GDM1 (cell line): ENCODE measurements at regions not wholly inside any gene's neighbourhood (a gene's known extent, or its start where the extent isn't known, plus 50 kb on each side); places are given as distances from the start of the nearest gene placed in this dataset.
A peak's percentile ranks its signal among the peaks of the same experiment; 100 is the strongest.

Experiments used
- DNase-seq: peaks from one replicate; lab custom pipeline; 2025; lab: John Stamatoyannopoulos, UW

DNA sequence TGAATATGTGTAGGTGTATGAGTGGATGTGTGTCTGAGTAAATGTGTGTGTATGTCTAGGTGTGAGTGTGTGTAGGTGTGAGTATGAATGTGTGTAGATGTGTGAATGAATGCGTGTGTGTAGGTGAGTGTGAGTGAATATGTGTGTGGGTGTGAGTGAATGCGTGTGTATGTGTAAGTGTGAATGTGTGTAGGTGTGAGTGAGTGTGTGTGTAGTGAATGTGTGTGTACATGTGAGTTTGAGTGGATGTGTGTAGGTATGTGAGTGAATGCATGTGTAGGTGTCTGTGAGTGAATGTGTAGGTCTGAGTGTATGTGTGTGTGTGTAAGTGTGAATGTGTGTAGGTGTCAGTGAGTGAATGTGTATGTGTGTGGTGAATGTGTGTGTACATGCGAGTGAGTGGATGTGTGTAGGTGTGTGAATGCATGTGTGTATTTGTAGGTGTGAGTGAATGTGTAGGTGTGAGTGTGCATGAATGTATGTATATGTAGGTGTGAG is 201.0 kb upstream of the ZNF536 start:
- DNase-seq: no peak

DNA sequence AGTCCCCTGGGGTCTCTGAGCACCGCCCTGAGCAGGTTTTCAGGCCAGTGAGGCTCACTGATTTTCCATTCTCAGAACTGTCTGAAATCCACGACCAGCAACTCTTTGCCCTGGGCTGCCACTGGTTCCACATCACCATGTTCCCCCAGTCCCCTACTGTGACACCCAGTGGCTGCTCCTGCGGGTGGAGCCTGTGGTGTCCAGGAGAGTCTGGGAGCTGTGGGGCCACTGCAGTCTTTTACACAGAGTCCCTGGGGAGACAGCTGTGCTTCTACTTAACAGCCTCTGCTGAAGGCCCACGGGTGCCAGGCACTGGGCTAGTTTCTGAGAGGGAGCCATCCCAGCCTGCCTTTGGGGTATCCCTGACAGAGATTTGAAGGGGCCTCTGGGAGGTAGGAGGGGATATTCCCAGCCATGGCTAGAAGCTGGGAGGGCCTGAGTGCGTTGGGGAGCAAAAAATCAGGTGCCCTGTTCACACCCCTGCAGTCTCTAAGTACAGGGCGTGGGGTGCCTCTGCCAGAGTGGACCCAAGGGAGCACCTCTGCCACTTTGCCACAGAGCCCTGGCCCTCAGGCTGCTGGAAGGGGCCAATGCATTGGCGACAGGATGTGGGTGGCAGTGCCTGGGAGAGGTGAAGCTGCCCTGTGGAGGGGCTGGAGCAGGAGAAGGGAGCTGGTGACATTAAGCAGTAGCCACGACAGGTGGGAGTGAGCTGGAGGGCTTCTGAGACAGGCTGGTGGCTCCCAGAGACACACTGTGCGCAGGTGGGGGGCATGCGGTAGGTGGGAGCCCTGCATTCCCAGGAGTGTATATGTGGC is 200.2 kb upstream of the ZNF536 start:
- DNase-seq: no peak

DNA sequence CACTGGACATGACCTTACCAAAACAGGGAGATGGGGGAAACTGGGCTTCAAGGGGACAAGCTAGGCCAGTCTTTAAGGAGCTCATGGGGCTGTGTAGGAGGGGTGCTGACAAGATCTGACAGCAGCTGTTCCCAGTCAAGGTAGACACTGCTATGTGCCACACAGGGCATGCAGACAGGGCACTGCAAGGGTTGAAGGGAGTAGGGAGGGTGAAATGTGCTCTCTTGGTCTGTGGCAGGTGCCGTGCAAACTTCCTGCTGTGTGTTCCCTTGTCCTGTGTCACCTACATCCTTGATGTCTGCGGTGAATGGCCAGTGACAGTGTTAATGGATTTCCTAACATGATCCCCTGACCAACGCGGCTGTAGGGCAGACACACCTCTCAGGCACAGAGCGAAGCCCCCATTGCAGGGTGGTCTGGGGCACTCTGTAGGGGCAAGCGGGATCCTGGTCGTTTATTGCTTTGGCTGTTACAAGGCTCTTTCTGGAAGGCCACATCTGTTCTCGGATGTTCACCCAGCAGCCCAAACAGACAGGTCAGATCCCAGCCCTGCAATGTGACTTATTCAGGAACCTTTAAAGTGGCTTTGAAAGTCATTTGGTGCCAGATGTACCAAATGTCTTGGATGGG is 199.5 kb upstream of the ZNF536 start:
- DNase-seq: no peak

DNA sequence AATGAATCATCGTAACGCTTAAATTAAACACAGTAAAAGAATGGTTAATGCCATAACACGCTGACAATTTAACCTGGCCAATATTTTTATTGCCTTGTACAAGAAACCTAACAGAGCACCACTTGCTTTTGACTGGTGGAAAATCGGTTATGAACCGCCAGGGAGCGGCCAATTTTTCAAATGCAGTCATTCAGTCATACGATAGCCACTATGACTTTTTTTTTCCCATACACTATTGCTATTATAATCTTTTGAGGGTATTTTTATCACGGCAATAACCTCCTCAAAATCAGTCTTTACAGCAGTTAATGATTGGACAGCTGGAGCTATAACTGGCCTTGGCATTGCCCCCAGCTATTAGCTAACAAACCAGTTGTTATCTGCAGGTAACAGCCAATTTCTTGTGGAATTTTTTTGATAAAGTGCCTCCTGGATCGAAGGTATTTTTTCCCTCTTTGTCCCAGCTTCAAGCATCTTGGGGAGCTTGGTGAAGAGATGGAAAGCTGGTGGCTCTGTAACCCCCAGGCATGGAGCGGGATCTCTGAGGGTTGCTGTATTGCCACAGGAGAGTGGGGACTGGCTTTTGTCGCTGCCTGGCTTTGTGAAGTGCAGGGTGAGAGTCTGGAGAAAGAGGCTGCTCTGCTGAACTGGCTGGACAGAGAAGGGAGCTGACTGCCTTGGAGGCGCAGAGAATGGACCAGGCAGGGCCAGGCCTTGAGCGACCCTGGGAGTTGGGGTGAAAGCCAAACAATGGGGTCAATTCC is 198.4 kb upstream of the ZNF536 start:
- DNase-seq: no peak

DNA sequence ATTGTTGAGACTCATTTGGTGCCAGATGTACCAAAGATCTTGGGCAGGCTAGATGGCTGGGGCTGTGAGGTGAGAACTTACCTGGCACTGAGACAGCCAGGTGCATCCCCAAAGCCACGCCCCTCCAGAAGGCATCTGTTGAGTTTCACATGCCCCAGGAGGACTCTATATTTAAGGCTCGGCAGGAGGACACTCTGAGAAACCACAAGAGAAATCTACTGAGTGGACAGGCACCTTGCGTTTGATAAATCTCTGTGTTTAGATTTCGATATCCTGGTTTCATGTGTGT is 197.9 kb upstream of the ZNF536 start:
- no peak for DNase-seq

- DNase-seq: no peak
Observed at GRCh38 chr19:30174791-30175190, 197.4 kb upstream of the ZNF536 start.

GRCh38 chr19:30175987-30176386 is 196.2 kb upstream of the ZNF536 start:
- DNase-seq: no peak

- no peak for DNase-seq
Observed at GRCh38 chr19:30178721-30179402, 193.3 kb upstream of the ZNF536 start.

DNA sequence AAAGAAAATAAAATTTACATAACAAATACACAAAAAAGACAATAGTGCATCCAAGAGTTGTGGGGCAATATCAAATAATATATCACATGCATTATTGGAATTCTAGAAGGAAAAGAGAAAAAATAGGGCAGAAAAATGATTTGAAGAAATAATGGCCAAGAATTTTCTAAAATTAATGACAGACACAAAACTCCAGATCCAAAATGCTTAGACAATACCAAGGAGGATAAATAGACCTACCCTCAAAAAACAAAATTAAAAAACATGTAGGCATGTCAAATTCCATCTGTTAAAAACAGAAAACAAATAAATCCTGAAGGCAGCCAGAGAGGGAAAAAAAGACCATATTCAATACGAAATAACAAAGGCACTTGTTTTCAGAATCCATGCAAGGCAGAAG is 191.5 kb upstream of the ZNF536 start:
- DNase-seq: no peak

GRCh38 chr19:30183807-30184490 is 188.2 kb upstream of the ZNF536 start:
- DNase-seq: no peak

DNA sequence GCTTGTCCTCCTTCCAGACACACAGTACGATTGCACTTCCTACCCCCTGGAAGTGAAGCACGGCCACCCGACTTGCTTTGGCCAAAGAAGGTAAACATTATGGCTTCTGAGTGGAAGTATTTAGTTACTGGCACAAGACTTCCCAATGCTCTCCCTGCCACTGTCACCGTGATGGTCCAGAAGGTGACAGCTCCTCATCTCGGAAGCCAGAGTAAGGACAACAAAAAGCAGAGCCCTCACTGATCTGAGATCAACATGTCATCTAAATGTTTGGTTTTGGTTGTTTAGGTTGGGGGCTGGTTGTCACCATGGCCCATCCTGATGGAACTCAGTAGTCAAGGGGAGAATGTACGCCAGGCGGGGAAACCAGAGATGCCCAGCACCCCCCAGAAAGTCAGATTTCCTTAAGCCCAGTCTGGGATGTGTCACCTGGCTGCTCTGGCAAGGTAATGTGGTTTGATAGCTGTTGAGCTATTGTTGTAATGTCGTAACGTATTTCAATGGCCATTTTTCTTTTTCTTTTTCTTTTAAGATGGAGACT is 170.1 kb upstream of the ZNF536 start:
- DNase-seq: no peak

DNA sequence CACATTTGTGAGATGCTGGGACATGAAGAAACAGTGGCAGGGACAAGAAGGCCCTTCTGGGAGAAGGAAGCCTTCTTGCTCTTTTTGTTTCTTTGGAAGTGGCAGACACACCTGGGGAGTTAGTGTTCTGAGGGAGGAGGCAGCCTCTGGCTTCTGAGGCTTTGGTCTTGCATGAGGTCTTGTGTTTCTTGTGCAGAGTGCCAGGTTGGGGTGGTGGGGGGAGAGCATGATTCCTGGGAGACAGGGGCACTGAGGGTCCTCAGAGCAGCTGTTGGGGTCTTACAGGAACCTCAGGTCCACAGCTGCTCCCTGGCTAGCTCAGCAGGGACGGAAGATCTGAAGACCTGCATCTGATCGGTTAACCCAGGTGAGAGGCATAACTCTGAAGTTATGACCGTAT is 167.5 kb upstream of the ZNF536 start:
- DNase-seq: no peak

GRCh38 chr19:30206187-30206586 is 166.0 kb upstream of the ZNF536 start:
- DNase-seq: no peak

GRCh38 chr19:30207357-30207756 is 164.8 kb upstream of the ZNF536 start:
- no peak for DNase-seq

GRCh38 chr19:30208436-30209060 is 163.6 kb upstream of the ZNF536 start:
- no peak for DNase-seq

GRCh38 chr19:30209617-30210600 is 162.3 kb upstream of the ZNF536 start:
- no peak for DNase-seq

DNA sequence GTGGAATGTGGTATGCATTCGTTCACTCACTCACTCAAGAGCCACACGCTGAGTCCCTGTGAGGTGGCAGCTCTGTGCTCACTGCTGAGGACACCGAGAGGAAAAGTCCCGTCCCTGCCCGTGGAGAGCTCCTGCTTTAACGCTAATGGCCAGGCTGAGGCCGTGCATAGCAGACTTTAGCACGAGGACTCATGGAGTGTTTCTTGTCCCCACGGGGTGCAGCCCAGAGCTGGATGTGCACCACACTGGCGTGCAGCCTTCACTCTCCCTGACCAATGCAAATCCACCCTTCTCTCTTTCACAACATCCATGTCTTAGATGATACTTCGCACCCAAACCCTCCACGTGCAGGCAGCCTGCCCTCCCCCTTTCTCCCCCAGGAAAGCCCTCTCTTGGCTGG is 159.6 kb upstream of the ZNF536 start:
- DNase-seq: no peak

- DNase-seq: peak; percentile 9
Observed at GRCh38 chr19:30214651-30215051, 157.5 kb upstream of the ZNF536 start.

GRCh38 chr19:30215248-30215647 is 156.9 kb upstream of the ZNF536 start:
- DNase-seq: no peak

DNA sequence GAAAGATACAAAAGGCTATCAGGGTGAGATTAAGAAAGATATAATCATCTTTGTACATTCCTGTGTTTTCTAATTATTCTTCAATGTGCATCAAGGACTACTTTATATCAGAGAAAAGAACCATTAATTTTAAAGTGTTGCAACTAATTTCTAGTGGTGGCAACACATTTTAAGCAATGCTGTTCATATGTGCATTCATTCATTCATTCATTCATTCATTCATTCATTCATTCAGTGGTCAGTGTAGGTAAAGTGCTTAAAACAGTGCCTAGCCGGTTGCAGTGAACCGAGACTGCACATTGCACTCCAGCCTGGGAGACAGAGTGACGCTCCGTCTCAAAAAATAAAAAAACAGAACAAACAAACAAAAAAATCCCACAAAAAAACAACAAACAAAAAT is 155.7 kb upstream of the ZNF536 start:
- no peak for DNase-seq
